GM23248 (cell line): ENCODE measurements at regions not wholly inside any gene's neighbourhood (a gene's known extent, or its start where the extent isn't known, plus 50 kb on each side); places are given as distances from the start of the nearest gene placed in this dataset.

Experiments used
- EZH2 ChIP-seq: fragments of 200-600 bp; sonication (generic); IDR thresholded peaks from 2 replicates; pipeline ENCODE4 v1.6.1; 2018; ENCODE audit warnings: antibody characterized with exemption, mild to moderate bottlenecking; ENCODE audit not compliant: insufficient read depth, poor library complexity, severe bottlenecking
- EZH2phosphoT487 ChIP-seq: fragments of 200-600 bp; sonication (generic); IDR thresholded peaks from 2 replicates; pipeline ENCODE4 v1.6.1; 2018; ENCODE audit warnings: antibody characterized with exemption, moderate library complexity, mild to moderate bottlenecking, low read depth; ENCODE audit not compliant: insufficient read depth

GRCh38 chr11:129702410-129703398 is 112.9 kb upstream of the TMEM45B start:
- TF ChIP-seq EZH2 (no peak), EZH2phosphoT487 (no peak)
